Heart right ventricle (tissue), 16 donors: ENCODE measurements at regions not wholly inside any gene's neighbourhood (a gene's known extent, or its start where the extent isn't known, plus 50 kb on each side); places are given as distances from the start of the nearest gene placed in this dataset.

Experiments used
- ATAC-seq, 8 donors: fragments of 200-7000 bp; cut with Tn5 transposase; one replicate each; pipeline ENCODE4 v1.9.1; 2020; ENCODE audit warnings: mild to moderate bottlenecking in 8 of 8, moderate library complexity in 8 of 8, moderate number of reproducible peaks in 1 of 8
- DNase-seq, 2 donors: peaks; one replicate each; pipeline ENCODE4 v3.0.0-alpha.2; 2020
- H3K27ac ChIP-seq, 10 donors: fragments of 200-600 bp; sonication (generic) in 2 of 10; one replicate each; pipeline versions ENCODE4 v1.5.0 to v1.8.0; 2020 to 2022; ENCODE audit warnings: mild to moderate bottlenecking in 3 of 10
- H3K27me3 ChIP-seq, 7 donors: fragments of 200-600 bp; one replicate each; pipeline ENCODE4 v1.8.0; 2021 to 2022; ENCODE audit warnings: mild to moderate bottlenecking in 2 of 7
- H3K36me3 ChIP-seq, 9 donors: fragments of 200-600 bp; sonication (generic) in 1 of 9; one replicate each; pipeline versions ENCODE4 v1.5.0 to v1.8.0; 2020 to 2022; ENCODE audit warnings: mild to moderate bottlenecking in 2 of 9
- H3K4me1 ChIP-seq, 9 donors: fragments of 200-600 bp; sonication (generic) in 1 of 9; one replicate each; pipeline versions ENCODE4 v1.5.0 to v1.8.0; 2020 to 2022; ENCODE audit warnings: mild to moderate bottlenecking in 4 of 9
- H3K4me3 ChIP-seq, 10 donors: fragments of 200-600 bp; sonication (generic) in 2 of 10; one replicate each; pipeline versions ENCODE4 v1.5.0 to v1.8.0; 2020 to 2022; ENCODE audit warnings: mild to moderate bottlenecking in 7 of 10, moderate library complexity in 2 of 10
- H3K9me3 ChIP-seq, 11 donors: fragments of 200-600 bp in 10 of 11; sonication (generic) in 2 of 11; one replicate each; pipeline versions ENCODE4 v1.5.0 to v1.8.0; 2013 to 2022; ENCODE audit warnings: mild to moderate bottlenecking in 2 of 11, control low read depth in 1 of 11, moderate library complexity in 1 of 11
- CTCF ChIP-seq, 9 donors: fragments of 200-600 bp; sonication (generic) in 2 of 9; IDR thresholded peaks; one replicate each; pipeline versions ENCODE4 v1.5.0 to v1.8.0; 2021 to 2022; ENCODE audit warnings: antibody characterized with exemption in 9 of 9, mild to moderate bottlenecking in 5 of 9, moderate library complexity in 1 of 9
- WGBS, 2 donors: extraction: QIAGEN DNeasy Blood & Tissue Kit; methylation state at CpG; one replicate each; pipeline ENCODE4 v1.1.7; 2013; ENCODE audit warnings: inconsistent platforms in 1 of 2; 5-methylcytosine and 5-hydroxymethylcytosine counted together
- intact Hi-C, 10 donors: fragments of 100-400 bp; cut with DNase I; formaldehyde crosslinking; loops; one replicate each; pipeline versions ENCODE4 v1.11.1 to v1.14.2; 2022
- donor health status: Arrhythmogenic right ventricular cardiomyopathy.
- donor health status: ischemic (EF 13 %, LVEDD 7.1; RV severe dilation, severe dysfunction).
- donor health status: healthy with polysubstance abuse.
- donor health status: DM: no; HTN: yes; CAD: no.
- donor health status: DM: no; HTN: no; CAD: no.
- donor health status: ischemic (EF 25% LVEDD 6.9; RV normal size, moderate dysfunction).
- donor health status: ischemic (EF 25% LVEDD 5.7; RV mildly dilated, moderate dysfunction).
- donor health status: healthy.
- donor health status: DM: yes; HTN: yes; CAD: no.
- donor health status: Ischemic cardiomyopathy.
- donor health status: ischemic (EF 35%, LVEDD 5.7; RV mildly dilated, moderate dysfunction).
- donor health status: nonischemic (EF 11% LVEDD 7.7; RV severe dilation, severe dysfunction).
- donor health status: DM: yes; HTN: yes; CAD: no.
- donor health status: PGD.
- donor health status: ischemic (EF 29% LVEDD 5.4; RV normal size, mild dysfunction).
- donor health status: nonischemic (EF 23%, LVEDD 6.1; RV moderate dilation, normal function).

GRCh38 chrX:128883650-128884049 is 639.6 kb downstream of the SMARCA1 start:
- ATAC-seq (no peak), DNase-seq (no peak)
- no peaks in the 10 kb centered on the region for H3K9me3 ChIP-seq
- WGBS, 2 donors: 86 to 94% methylated on average over 3 of the region's 3 CpGs
- intact Hi-C loops: no loop called here
- no peak overlapping the region for H3K27ac ChIP-seq
- H3K4me3 ChIP-seq: no peak overlapping the region
- H3K27me3 ChIP-seq: peaks cover 0 to 3% (median 0%) of the 10 kb centered on the region in 7 donors
- H3K36me3 ChIP-seq: no peaks in the 10 kb centered on the region
- TF ChIP-seq CTCF (IDR thresholded peaks at IDR 0.05): no peak
- no peaks in the 10 kb centered on the region for H3K4me1 ChIP-seq

DNA sequence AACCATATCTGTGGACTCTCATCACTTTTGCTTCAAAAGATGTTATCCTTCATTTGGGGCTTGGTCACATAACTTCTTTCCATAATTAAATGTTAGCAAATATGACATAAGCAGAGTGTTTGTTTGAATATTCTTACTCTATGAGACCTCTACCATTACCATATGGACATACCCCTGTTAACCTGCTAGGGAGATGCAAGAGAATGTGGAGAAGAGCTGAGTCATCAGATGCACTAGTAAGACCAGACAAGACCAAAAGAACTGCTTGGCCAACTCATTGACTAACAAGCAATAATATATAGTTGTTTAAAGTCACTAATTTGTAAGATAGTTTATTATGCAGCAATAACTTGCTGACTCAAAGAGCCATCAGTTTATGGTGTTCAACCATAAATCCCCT is 652.9 kb downstream of the SMARCA1 start:
- H3K4me1 ChIP-seq: no peaks in the 10 kb centered on the region
- H3K27me3 ChIP-seq: no peaks in the 10 kb centered on the region
- ATAC-seq (no peak), DNase-seq (no peak)
- intact Hi-C loops: no loop called here
- no peaks in the 10 kb centered on the region for H3K36me3 ChIP-seq
- TF ChIP-seq CTCF (IDR thresholded peaks at IDR 0.05): no peak
- H3K27ac ChIP-seq: no peak overlapping the region
- no peaks in the 10 kb centered on the region for H3K9me3 ChIP-seq
- H3K4me3 ChIP-seq: no peak overlapping the region

- no peak for DNase-seq
- no peak for TF ChIP-seq CTCF (IDR thresholded peaks at IDR 0.05)
- Histone ChIP-seq H3K9me3 (no peaks in the 10 kb centered on the region), H3K27ac (no peak overlapping the region), H3K36me3 (no peaks in the 10 kb centered on the region), H3K27me3 (no peaks in the 10 kb centered on the region), H3K4me1 (no peaks in the 10 kb centered on the region), H3K4me3 (no peak overlapping the region)
- intact Hi-C loops: no loop called here
- 88 to 90% methylated on average over 2 of the region's 2 CpGs for WGBS, 2 donors
- no peak for ATAC-seq
These were observed 660.7 kb downstream of the SMARCA1 start for GRCh38 chrX:128862557-128862956.

GRCh38 chrX:128848374-128848773 is 674.9 kb downstream of the SMARCA1 start:
- TF ChIP-seq CTCF (IDR thresholded peaks at IDR 0.05): no peak
- intact Hi-C loops: no loop called here
- Histone ChIP-seq H3K9me3 (peaks cover 0 to 1% (median 0%) of the 10 kb centered on the region in 11 donors), H3K27me3 (no peaks in the 10 kb centered on the region), H3K36me3 (no peaks in the 10 kb centered on the region), H3K4me1 (no peaks in the 10 kb centered on the region), H3K27ac (no peak overlapping the region), H3K4me3 (no peak overlapping the region)
- WGBS, 2 donors: 70 to 90% methylated on average over 3 of the region's 3 CpGs
- DNase-seq (no peak), ATAC-seq (no peak)

DNA sequence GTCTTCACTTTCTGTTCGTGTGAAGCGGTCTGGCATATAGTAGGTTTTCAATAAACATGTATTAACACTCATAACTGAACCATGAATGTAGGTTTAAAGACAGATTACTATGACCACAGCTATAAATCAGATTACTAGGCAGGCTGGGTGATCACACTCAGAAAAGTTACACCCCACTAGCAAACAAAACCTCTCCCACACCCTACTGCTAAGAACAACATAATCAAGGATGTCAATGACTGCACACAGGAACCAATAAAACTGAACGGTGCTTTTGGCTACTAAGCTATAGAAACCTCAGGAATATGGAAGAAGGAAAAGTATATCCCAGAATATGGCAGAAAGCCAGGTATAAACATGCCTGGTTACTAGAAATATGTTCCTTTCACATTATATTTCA is 676.9 kb downstream of the SMARCA1 start:
- intact Hi-C loops: no loop called here
- peaks cover 0 to 3% (median 0%) of the 10 kb centered on the region in 11 donors for H3K9me3 ChIP-seq
- 89 to 91% methylated on average over 3 of the region's 3 CpGs for WGBS, 2 donors

More for the DNA sequence above, 676.9 kb downstream of the SMARCA1 start:
- DNase-seq (no peak), ATAC-seq (no peak)
- Histone ChIP-seq H3K36me3 (no peaks in the 10 kb centered on the region), H3K27ac (no peak overlapping the region), H3K4me3 (no peak overlapping the region), H3K27me3 (no peaks in the 10 kb centered on the region), H3K4me1 (no peaks in the 10 kb centered on the region)
- TF ChIP-seq CTCF (IDR thresholded peaks at IDR 0.05): no peak
